ENCODE measurements at regions not wholly inside any gene's neighbourhood (a gene's known extent, or its start where the extent isn't known, plus 50 kb on each side); places are given as distances from the start of the nearest gene placed in this dataset.

- H3K27ac ChIP-seq (ENCODE audit: insufficient read depth, low read length) = no peak overlapping the region
- dilution Hi-C loops (cut with HindIII; ENCODE audit: low sequenced_read_pairs, unreplicated experiment) = no loop called here
- in situ Hi-C loops (cut with MboI; ENCODE audit: low sequenced_read_pairs) = no loop called here
- H3K23ac ChIP-seq (ENCODE audit: low read depth, low read length) = no peak overlapping the region
- intact Hi-C loops (cut with micrococcal nuclease) = no loop called here
- H2AK5ac ChIP-seq (ENCODE audit: low read depth, low read length) = no peak overlapping the region
- peaks cover 3% of the 10 kb centered on the region; the same call in 1 of the 2 replicates for H3K9me3 ChIP-seq (ENCODE audit: control insufficient read depth, insufficient read depth, low read length)
- no peak overlapping the region for H3K56ac ChIP-seq (ENCODE audit: extremely low read depth, insufficient read depth, low read length)
- H4K5ac ChIP-seq (ENCODE audit: low read depth, low read length) = no peak overlapping the region
- H3K79me1 ChIP-seq (ENCODE audit: low read depth in 1 of 2, low read length in 2 of 2) = no peaks in the 10 kb centered on the region
- no peak for TF ChIP-seq USF2 (IDR thresholded peaks at IDR 0.05; ENCODE audit: low read depth, low read length)
- no peak for TF ChIP-seq BHLHE40 (IDR thresholded peaks at IDR 0.05; ENCODE audit: low read depth, low read length)
- TF ChIP-seq FOS (IDR thresholded peaks at IDR 0.05; ENCODE audit: low read depth, low read length) = no peak
- no peak for TF ChIP-seq POLR2A (IDR thresholded peaks at IDR 0.05; ENCODE audit: low read depth, low read length)
- TF ChIP-seq RAD21 (IDR thresholded peaks at IDR 0.05; ENCODE audit: low read length) = no peak
- TF ChIP-seq, protein P1, sequence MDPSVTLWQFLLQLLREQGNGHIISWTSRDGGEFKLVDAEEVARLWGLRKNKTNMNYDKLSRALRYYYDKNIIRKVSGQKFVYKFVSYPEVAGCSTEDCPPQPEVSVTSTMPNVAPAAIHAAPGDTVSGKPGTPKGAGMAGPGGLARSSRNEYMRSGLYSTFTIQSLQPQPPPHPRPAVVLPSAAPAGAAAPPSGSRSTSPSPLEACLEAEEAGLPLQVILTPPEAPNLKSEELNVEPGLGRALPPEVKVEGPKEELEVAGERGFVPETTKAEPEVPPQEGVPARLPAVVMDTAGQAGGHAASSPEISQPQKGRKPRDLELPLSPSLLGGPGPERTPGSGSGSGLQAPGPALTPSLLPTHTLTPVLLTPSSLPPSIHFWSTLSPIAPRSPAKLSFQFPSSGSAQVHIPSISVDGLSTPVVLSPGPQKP (IDR thresholded peaks at IDR 0.05; ENCODE audit: borderline replicate concordance, low read depth, low read length) = no peak
- no peak for TF ChIP-seq CHD1 (IDR thresholded peaks at IDR 0.05; ENCODE audit: low read depth, low read length)
- TF ChIP-seq NFE2L2 (IDR thresholded peaks at IDR 0.05; ENCODE audit: low read depth, low read length) = no peak
- TF ChIP-seq CEBPB (IDR thresholded peaks at IDR 0.05; ENCODE audit: low read depth, low read length) = no peak
- TF ChIP-seq MAFK (IDR thresholded peaks at IDR 0.05; ENCODE audit: low read depth, low read length) = no peak
- TF ChIP-seq SMC3 (IDR thresholded peaks at IDR 0.05; ENCODE audit: low read depth, low read length) = no peak
- TF ChIP-seq MXI1 (IDR thresholded peaks at IDR 0.05; ENCODE audit: borderline replicate concordance, low read depth, low read length) = no peak
- TF ChIP-seq CTCF (conservative IDR thresholded peaks at IDR 0.05; ENCODE audit: low read depth, low read length) = no peak
- no peak for TF ChIP-seq RCOR1 (IDR thresholded peaks at IDR 0.05; ENCODE audit: insufficient replicate concordance, low read length)
- TF ChIP-seq RFX5 (IDR thresholded peaks at IDR 0.05; ENCODE audit: low read depth, low read length) = no peak
- TF ChIP-seq MAZ (IDR thresholded peaks at IDR 0.05; ENCODE audit: borderline replicate concordance, low read depth, low read length) = no peak
- ATAC-seq (ENCODE audit: low read depth) (no peak), DNase-seq (no peak)
- no peaks in the 10 kb centered on the region for H3K27me3 ChIP-seq (ENCODE audit: control insufficient read depth, insufficient read depth, low read length)
- WGBS, 2 experiments (ENCODE audit: extremely low coverage in 2 of 2, insufficient read length in 1 of 2) = no CpG with 5 or more reads among the region's 2 CpGs
- no peak overlapping the region for H3K18ac ChIP-seq (ENCODE audit: low read depth, low read length)
- H3K9ac ChIP-seq (ENCODE audit: low read depth, low read length) = no peak overlapping the region
- ChIA-PET CTCF (no interaction called here), POLR2A (ENCODE audit: unreplicated experiment) (no interaction called here)
- H4K8ac ChIP-seq (ENCODE audit: low read depth in 2 of 2, low read length in 2 of 2) = no peak overlapping the region
- no peak overlapping the region for H2BK120ac ChIP-seq (ENCODE audit: low read depth, low read length)
- no peak overlapping the region for H3K14ac ChIP-seq (replicated peaks; ENCODE audit: low read depth, low read length)
- H3K4me3 ChIP-seq (ENCODE audit: insufficient read depth, low read depth, low read length) = no peak overlapping the region
- no peaks in the 10 kb centered on the region for H3K36me3 ChIP-seq (ENCODE audit: control insufficient read depth, insufficient read depth, low read length)
- H3K9me1 ChIP-seq (ENCODE audit: insufficient read depth, low read length) = no peaks in the 10 kb centered on the region
- H3K4me1 ChIP-seq (ENCODE audit: control insufficient read depth, insufficient read depth, low read length) = no peaks in the 10 kb centered on the region
- no TSS peak for BruUV-seq (replicated peaks)
- no peak overlapping the region for H2BK20ac ChIP-seq (ENCODE audit: low read depth, low read length)
- H4K91ac ChIP-seq (ENCODE audit: insufficient read depth, low read depth, low read length) = no peak overlapping the region
- H2AFZ ChIP-seq (replicated peaks; ENCODE audit: low read length, poor library complexity) = no peak overlapping the region
- H3K4me2 ChIP-seq (ENCODE audit: low read depth, low read length) = no peak overlapping the region
- H2AK9ac ChIP-seq (replicated peaks; ENCODE audit: low read depth, low read length, poor library complexity) = no peak overlapping the region
- H2BK5ac ChIP-seq (ENCODE audit: low read depth, low read length, poor library complexity, severe bottlenecking) = no peak overlapping the region
- H3K4ac ChIP-seq (ENCODE audit: low read depth, low read length) = no peak overlapping the region
- H2BK15ac ChIP-seq (ENCODE audit: low read depth, low read length) = no peak overlapping the region
- H4K20me1 ChIP-seq (ENCODE audit: insufficient read depth, low read length) = no peaks in the 10 kb centered on the region
Measured at GRCh38 chrX:14409341-14409740, 120.0 kb upstream of the GLRA2 start.
